Esophagus (tissue), 2 donors: ENCODE measurements at regions not wholly inside any gene's neighbourhood (a gene's known extent, or its start where the extent isn't known, plus 50 kb on each side); places are given as distances from the start of the nearest gene placed in this dataset.
"Not testable (repeated sequence)": the region's sequence is repeated elsewhere in the genome, so short reads cannot be mapped to it uniquely, and the experiment has no call there.

Experiments used
- H3K27ac ChIP-seq, 2 donors: one replicate each; pipeline ENCODE4 v1.5.1; 2013; ENCODE audit warnings: low read depth in 2 of 2, mild to moderate bottlenecking in 2 of 2, inconsistent platforms in 1 of 2, low read length in 1 of 2, moderate library complexity in 1 of 2
- H3K27me3 ChIP-seq, 2 donors: one replicate each; pipeline ENCODE4 v1.6.1; 2013; ENCODE audit warnings: low read length in 2 of 2, control low read depth in 1 of 2, mild to moderate bottlenecking in 1 of 2; ENCODE audit not compliant: insufficient read depth in 2 of 2, control insufficient read depth in 1 of 2
- H3K36me3 ChIP-seq, 2 donors: one replicate each; pipeline ENCODE4 v1.6.1; 2013; ENCODE audit warnings: low read length in 1 of 2; ENCODE audit not compliant: control insufficient read depth in 2 of 2, insufficient read depth in 2 of 2
- H3K4me1 ChIP-seq, 2 donors: one replicate each; pipeline ENCODE4 v1.6.1; 2013; ENCODE audit warnings: low read length in 1 of 2; ENCODE audit not compliant: control insufficient read depth in 2 of 2, insufficient read depth in 2 of 2
- H3K4me3 ChIP-seq, 2 donors: one replicate each; pipeline ENCODE4 v1.5.1; 2013; ENCODE audit warnings: low read length in 2 of 2, mild to moderate bottlenecking in 2 of 2, low read depth in 1 of 2, moderate library complexity in 1 of 2
- H3K9me3 ChIP-seq, 2 donors: one replicate each; pipeline ENCODE4 v1.6.1; 2013; ENCODE audit warnings: mild to moderate bottlenecking in 2 of 2, low read depth in 1 of 2, low read length in 1 of 2, moderate library complexity in 1 of 2; ENCODE audit not compliant: control insufficient read depth in 2 of 2, insufficient read depth in 1 of 2
- WGBS, 2 donors: extraction: QIAGEN DNeasy Blood & Tissue Kit; methylation state at CpG; one replicate each; pipeline ENCODE4 v1.1.7; 2013; 5-methylcytosine and 5-hydroxymethylcytosine counted together
- donor health status: healthy with polysubstance abuse.
- donor health status: Bipolar disorder and iron deficiency.

DNA sequence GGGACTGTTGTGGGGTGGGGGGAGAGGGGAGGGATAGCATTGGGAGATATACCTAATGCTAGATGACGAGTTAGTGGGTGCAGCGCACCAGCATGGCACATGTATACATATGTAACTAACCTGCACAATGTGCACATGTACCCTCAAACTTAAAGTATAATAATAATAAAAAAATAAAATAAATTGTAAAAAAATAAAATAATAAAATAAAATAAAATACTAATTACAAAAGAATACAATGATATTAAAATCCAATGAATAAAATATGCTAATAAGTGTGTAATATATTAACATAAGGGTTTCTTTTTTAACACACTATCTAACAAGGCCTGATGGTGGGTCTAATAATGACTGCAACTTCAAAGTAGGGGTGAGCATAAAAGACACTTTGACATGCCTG is 177.6 kb downstream of the CPEB2 start:
- not testable (repeated sequence) for H3K9me3 ChIP-seq, H3K36me3 ChIP-seq, H3K4me3 ChIP-seq, H3K27me3 ChIP-seq, H3K4me1 ChIP-seq, H3K27ac ChIP-seq
- 49 to 83% methylated on average over 2 of the region's 2 CpGs for WGBS, 2 donors

- no peak overlapping the region for H3K27ac ChIP-seq
- no peaks in the 10 kb centered on the region for H3K36me3 ChIP-seq
- H3K4me1 ChIP-seq = no peaks in the 10 kb centered on the region
- WGBS, 2 donors = 44 to 58% methylated on average over 3 of the region's 3 CpGs
- no peaks in the 10 kb centered on the region for H3K9me3 ChIP-seq
- no peak overlapping the region for H3K4me3 ChIP-seq
- H3K27me3 ChIP-seq = no peaks in the 10 kb centered on the region
These were observed 180.4 kb downstream of the CPEB2 start for GRCh38 chr4:15182600-15183220.

DNA sequence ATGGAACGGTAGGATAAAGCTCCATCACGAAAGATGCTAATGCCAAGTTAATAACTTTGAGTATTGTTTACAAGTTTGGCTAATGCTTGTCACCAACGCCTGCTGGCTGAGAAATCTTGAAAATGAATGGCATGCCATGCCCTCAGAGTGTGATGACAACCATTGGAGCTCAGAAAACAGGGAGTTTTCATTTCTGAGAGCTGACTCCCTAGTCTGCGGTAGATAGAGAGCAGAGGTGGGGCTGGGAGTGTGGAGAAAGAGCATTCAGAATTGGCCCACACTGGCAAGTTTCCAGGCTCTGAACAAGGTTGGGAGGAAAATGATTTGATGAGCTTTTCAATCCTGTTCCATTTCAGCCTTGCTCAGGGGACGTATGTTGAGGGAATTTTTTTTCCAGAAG is 183.9 kb downstream of the CPEB2 start:
- no peaks in the 10 kb centered on the region for H3K4me1 ChIP-seq
- no peaks in the 10 kb centered on the region for H3K27me3 ChIP-seq
- no peaks in the 10 kb centered on the region for H3K9me3 ChIP-seq
- no peak overlapping the region for H3K27ac ChIP-seq
- H3K36me3 ChIP-seq = no peaks in the 10 kb centered on the region
- 59 to 60% methylated on average over 5 of the region's 5 CpGs for WGBS, 2 donors
- H3K4me3 ChIP-seq = no peak overlapping the region

DNA sequence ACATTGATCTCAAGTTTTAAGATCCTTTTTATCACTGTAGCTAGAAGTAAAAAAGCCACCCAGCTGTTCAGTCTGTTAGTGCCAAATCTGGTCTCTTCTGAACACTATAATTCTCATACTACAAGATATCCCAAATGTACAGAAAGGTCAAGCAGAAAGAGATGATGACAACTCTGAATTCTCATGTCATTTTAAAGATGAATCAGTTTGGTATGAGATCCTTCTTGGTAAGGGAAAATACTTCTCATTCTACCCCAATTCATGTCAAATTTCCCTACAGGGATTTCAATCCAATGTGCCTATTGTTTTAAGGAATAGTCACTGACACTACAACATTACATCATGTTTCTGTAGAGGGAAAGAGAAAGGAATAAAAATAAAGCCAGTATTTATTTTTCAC is 184.5 kb downstream of the CPEB2 start:
- Histone ChIP-seq H3K4me3 (no peak overlapping the region), H3K27me3 (no peaks in the 10 kb centered on the region), H3K9me3 (no peaks in the 10 kb centered on the region), H3K27ac (no peak overlapping the region), H3K4me1 (no peaks in the 10 kb centered on the region), H3K36me3 (no peaks in the 10 kb centered on the region)

- H3K9me3 ChIP-seq = no peaks in the 10 kb centered on the region
- 58% methylated on average over 3 of the region's 3 CpGs for WGBS, 2 donors
- no peaks in the 10 kb centered on the region for H3K36me3 ChIP-seq
- no peaks in the 10 kb centered on the region for H3K27me3 ChIP-seq
- H3K27ac ChIP-seq = no peak overlapping the region
- H3K4me3 ChIP-seq = no peak overlapping the region
- H3K4me1 ChIP-seq = no peaks in the 10 kb centered on the region
These were observed 186.6 kb downstream of the CPEB2 start for GRCh38 chr4:15188605-15189539.

- Histone ChIP-seq H3K4me1 (peaks cover 0 to 2% of the 10 kb centered on the region in 2 donors), H3K4me3 (no peak overlapping the region), H3K9me3 (no peaks in the 10 kb centered on the region), H3K27me3 (no peaks in the 10 kb centered on the region), H3K27ac (no peak overlapping the region), H3K36me3 (no peaks in the 10 kb centered on the region)
- WGBS, 2 donors = 81 to 87% methylated on average over 2 of the region's 2 CpGs
These were observed 192.2 kb downstream of the CPEB2 start for GRCh38 chr4:15194520-15194919.

GRCh38 chr4:15197005-15197404 is 194.7 kb downstream of the CPEB2 start:
- no peaks in the 10 kb centered on the region for H3K9me3 ChIP-seq
- no peaks in the 10 kb centered on the region for H3K27me3 ChIP-seq
- H3K4me1 ChIP-seq = peaks cover 0 to 2% of the 10 kb centered on the region in 2 donors
- no peak overlapping the region for H3K27ac ChIP-seq
- H3K36me3 ChIP-seq = no peaks in the 10 kb centered on the region
- no peak overlapping the region for H3K4me3 ChIP-seq
- WGBS, 2 donors = 58 to 63% methylated on average over 4 of the region's 4 CpGs

DNA sequence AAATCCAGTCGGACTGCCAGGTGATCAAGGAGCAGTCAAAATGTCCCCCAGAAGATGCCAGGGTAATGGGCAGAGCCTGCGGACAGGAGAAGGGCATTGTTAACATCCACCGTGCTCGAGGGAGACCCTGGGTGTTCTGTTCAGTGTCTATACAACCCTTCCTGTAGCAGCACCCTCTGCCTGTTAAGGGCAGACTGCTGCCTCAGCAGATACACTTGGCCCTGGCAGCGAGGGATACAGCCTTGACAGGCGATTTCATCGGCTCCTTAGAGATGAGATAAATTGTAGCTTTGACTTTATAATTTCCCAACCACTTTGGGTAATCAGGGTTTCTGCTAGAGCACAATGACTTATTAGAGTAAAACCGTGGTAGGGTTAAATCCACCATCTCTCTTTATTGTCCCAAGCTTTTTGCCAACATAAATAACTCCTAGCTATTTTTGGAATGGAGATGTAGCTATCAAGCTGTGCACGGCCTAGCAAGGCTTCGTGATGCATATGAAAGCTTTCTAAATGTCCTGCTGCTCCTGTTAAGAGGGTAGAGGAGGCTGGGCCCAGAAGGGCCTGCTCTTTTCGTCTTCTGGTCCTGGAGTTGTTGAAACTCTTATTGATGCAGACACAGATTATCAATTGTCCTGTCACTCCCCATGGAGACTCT is 195.9 kb downstream of the CPEB2 start:
- Histone ChIP-seq H3K36me3 (no peaks in the 10 kb centered on the region), H3K4me3 (no peak overlapping the region), H3K27ac (no peak overlapping the region), H3K27me3 (no peaks in the 10 kb centered on the region), H3K4me1 (peaks cover 0 to 2% of the 10 kb centered on the region in 2 donors), H3K9me3 (no peaks in the 10 kb centered on the region)
- WGBS, 2 donors = 65 to 67% methylated on average over 11 of the region's 11 CpGs

DNA sequence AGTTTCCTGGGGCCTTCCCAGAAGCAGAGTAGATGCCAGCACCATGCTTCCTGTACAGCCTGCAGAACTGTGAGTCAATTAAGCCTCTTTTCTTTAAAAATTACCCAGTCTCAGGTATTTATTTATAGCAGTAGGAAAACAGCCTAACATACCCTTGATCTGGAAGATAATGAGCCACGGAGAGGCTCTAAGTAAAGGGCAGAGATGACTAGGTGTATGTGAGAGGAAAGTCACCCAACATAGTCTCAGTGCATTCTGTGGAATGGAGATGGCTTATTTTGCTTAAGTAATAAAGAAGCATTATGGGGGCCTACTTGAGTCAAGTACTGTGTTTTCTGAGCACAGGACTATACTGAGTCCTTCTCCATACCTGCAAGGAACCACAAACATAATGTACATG is 199.5 kb downstream of the CPEB2 start:
- Histone ChIP-seq H3K27me3 (no peaks in the 10 kb centered on the region), H3K27ac (no peak overlapping the region), H3K9me3 (no peaks in the 10 kb centered on the region), H3K4me1 (peaks cover 0 to 2% of the 10 kb centered on the region in 2 donors), H3K4me3 (no peak overlapping the region), H3K36me3 (no peaks in the 10 kb centered on the region)
- WGBS, 2 donors = 67 to 76% methylated on average over 1 of the region's 1 CpG
